Transverse colon (tissue), 4 donors: ENCODE measurements at regions not wholly inside any gene's neighbourhood (a gene's known extent, or its start where the extent isn't known, plus 50 kb on each side); places are given as distances from the start of the nearest gene placed in this dataset.

Source experiments
- EP300 ChIP-seq: sonication (generic); formaldehyde crosslinking; IDR thresholded peaks from one replicate; pipeline ENCODE4 v1.6.1; 2017; ENCODE audit warnings: antibody characterized with exemption, low read depth
- POLR2A ChIP-seq: fragments of 450-650 bp; IDR thresholded peaks from one replicate; pipeline ENCODE4 v1.6.1; 2016; ENCODE audit warnings: antibody characterized with exemption, mild to moderate bottlenecking, moderate library complexity
- POLR2AphosphoS5 ChIP-seq, 3 donors: sonication (generic); formaldehyde crosslinking; IDR thresholded peaks; one replicate each; pipeline ENCODE4 v1.6.1; 2016; ENCODE audit warnings: antibody characterized with exemption in 3 of 3
- TF ChIP-seq, protein P1 (sequence below), 5 experiments: fragments of 200-600 bp in 3 of 5; fragments of 450-650 bp in 2 of 5; sonication (generic) in 3 of 5; IDR thresholded peaks; 1 replicate in 2 of 5; 2 replicates in 3 of 5; pipeline ENCODE4 v1.5.1; 2016 to 2017; ENCODE audit warnings: antibody characterized with exemption in 5 of 5, inconsistent platforms in 3 of 5, mild to moderate bottlenecking in 2 of 5, moderate library complexity in 1 of 5

DNA sequence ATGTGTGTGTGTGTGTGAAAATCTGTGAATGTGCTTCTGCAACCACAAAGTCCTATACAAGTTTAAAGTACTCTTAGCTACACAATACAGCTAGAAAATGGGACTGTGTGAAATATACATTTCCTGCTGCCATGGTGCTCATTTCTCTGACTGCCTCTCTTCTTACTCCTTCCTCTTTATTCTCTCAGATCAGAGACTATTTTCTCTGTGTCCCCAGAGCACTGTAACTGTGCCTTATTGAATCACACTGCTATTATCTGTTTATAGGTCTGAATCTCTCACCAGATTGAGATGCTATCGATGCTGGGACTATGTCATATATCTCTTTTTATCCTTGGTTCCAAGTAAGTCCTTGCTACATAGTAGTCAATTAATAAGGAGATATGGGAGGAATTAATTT is 217.9 kb upstream of the SLCO3A1 start:
- TF ChIP-seq, protein P1, sequence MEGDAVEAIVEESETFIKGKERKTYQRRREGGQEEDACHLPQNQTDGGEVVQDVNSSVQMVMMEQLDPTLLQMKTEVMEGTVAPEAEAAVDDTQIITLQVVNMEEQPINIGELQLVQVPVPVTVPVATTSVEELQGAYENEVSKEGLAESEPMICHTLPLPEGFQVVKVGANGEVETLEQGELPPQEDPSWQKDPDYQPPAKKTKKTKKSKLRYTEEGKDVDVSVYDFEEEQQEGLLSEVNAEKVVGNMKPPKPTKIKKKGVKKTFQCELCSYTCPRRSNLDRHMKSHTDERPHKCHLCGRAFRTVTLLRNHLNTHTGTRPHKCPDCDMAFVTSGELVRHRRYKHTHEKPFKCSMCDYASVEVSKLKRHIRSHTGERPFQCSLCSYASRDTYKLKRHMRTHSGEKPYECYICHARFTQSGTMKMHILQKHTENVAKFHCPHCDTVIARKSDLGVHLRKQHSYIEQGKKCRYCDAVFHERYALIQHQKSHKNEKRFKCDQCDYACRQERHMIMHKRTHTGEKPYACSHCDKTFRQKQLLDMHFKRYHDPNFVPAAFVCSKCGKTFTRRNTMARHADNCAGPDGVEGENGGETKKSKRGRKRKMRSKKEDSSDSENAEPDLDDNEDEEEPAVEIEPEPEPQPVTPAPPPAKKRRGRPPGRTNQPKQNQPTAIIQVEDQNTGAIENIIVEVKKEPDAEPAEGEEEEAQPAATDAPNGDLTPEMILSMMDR (IDR thresholded peaks at IDR 0.05) = no peak
- TF ChIP-seq POLR2AphosphoS5 (IDR thresholded peaks at IDR 0.05) (no peak), EP300 (no peak), POLR2A (no peak)
